IPS DF 6.9 (cell line): ENCODE measurements at regions not wholly inside any gene's neighbourhood (a gene's known extent, or its start where the extent isn't known, plus 50 kb on each side); places are given as distances from the start of the nearest gene placed in this dataset.

Experiments
- DNase-seq: peaks from one replicate; pipeline ENCODE4 v3.0.0-alpha.2; 2013; ENCODE audit warnings: low read depth, low spot score
- H3K27ac ChIP-seq: one replicate; pipeline ENCODE4 v1.5.1; 2013; ENCODE audit warnings: low read length, control low read depth
- H3K27me3 ChIP-seq: 2 replicates; pipeline ENCODE4 v1.6.1; 2013; ENCODE audit warnings: mild to moderate bottlenecking, low read length; ENCODE audit not compliant: control insufficient read depth, insufficient read depth
- H3K36me3 ChIP-seq: 2 replicates; pipeline ENCODE4 v1.6.1; 2013; ENCODE audit warnings: low read length; ENCODE audit not compliant: control insufficient read depth, insufficient read depth
- H3K4me1 ChIP-seq: 2 replicates; pipeline ENCODE4 v1.6.1; 2013; ENCODE audit warnings: low read length; ENCODE audit not compliant: control insufficient read depth, insufficient read depth
- H3K4me3 ChIP-seq: 2 replicates; pipeline ENCODE4 v1.5.1; 2013; ENCODE audit warnings: mild to moderate bottlenecking, low read length
- H3K9me3 ChIP-seq: 2 replicates; pipeline ENCODE4 v1.6.1; 2013; ENCODE audit warnings: low read length, inconsistent platforms; ENCODE audit not compliant: control insufficient read depth, insufficient read depth
- WGBS: extraction: QIAGEN DNeasy Blood & Tissue Kit; methylation state at CpG from one replicate; pipeline ENCODE4 v1.1.7; 2013; ENCODE audit warnings: mixed read lengths, missing lambda C conversion rate; ENCODE audit not compliant: insufficient read length, insufficient coverage; 5-methylcytosine and 5-hydroxymethylcytosine counted together

GRCh38 chr3:31390466-31390865 is 142.3 kb upstream of the STT3B start:
- DNase-seq = no peak
- Histone ChIP-seq H3K27me3 (peaks cover 3% of the 10 kb centered on the region; the same call in 1 of the 2 replicates), H3K27ac (no peak overlapping the region), H3K4me3 (no peak overlapping the region), H3K36me3 (no peaks in the 10 kb centered on the region), H3K9me3 (no peaks in the 10 kb centered on the region), H3K4me1 (no peaks in the 10 kb centered on the region)
- WGBS = no CpG with 5 or more reads among the region's 2 CpGs

DNA sequence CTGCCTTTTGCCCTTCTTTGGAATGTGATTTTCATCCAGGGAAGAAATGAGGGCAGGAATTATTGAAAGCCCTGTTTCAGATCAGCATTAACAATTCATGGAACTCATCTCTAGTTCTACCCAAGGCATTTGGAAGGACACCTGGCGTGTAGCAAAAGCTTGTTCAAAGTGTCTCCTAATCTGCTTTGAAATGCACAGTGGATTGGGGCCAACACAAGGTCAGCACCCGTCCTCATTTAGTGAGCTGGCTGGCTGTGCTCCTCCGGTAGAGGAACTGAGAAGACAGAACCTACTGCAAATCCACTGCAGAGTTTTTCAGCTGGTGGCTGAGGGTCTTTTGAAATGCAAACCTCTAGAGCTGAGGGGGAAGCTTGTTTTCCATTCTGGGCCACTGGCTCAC is 141.6 kb upstream of the STT3B start:
- H3K27me3 ChIP-seq = peaks cover 3% of the 10 kb centered on the region; the same call in 1 of the 2 replicates
- WGBS = no CpG with 5 or more reads among the region's 3 CpGs
- no peak overlapping the region for H3K27ac ChIP-seq
- H3K4me1 ChIP-seq = no peaks in the 10 kb centered on the region
- H3K9me3 ChIP-seq = no peaks in the 10 kb centered on the region
- peak; percentile 18 for DNase-seq
- H3K4me3 ChIP-seq = no peak overlapping the region
- no peaks in the 10 kb centered on the region for H3K36me3 ChIP-seq

GRCh38 chr3:31392568-31392967 is 140.2 kb upstream of the STT3B start:
- Histone ChIP-seq H3K36me3 (no peaks in the 10 kb centered on the region), H3K9me3 (no peaks in the 10 kb centered on the region), H3K27me3 (peaks cover 3% of the 10 kb centered on the region; the same call in 1 of the 2 replicates), H3K4me3 (no peak overlapping the region), H3K4me1 (no peaks in the 10 kb centered on the region), H3K27ac (no peak overlapping the region)
- DNase-seq = no peak
- no CpG with 5 or more reads among the region's 2 CpGs for WGBS

DNA sequence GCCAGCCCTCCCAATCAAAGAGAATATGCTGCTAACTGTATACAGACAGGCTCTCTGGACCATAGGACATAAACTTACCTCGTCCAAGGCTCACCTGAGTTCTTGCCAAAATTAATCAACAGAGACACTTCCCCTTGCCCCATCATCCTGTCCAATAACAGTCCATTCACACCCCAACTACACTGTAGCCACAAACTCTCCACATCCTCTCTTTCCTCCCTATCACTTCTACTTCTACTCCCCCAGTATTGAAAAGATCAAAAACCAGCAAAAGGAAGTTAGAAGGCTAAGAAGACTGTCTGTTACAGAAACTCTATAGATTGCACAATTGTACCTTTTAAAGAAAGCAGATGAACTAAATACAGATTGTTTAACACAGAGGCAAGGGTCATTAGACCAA is 133.5 kb upstream of the STT3B start:
- Histone ChIP-seq H3K36me3 (no peaks in the 10 kb centered on the region), H3K27me3 (no peaks in the 10 kb centered on the region), H3K27ac (no peak overlapping the region), H3K4me1 (no peaks in the 10 kb centered on the region), H3K4me3 (no peak overlapping the region), H3K9me3 (no peaks in the 10 kb centered on the region)
- no CpG with 5 or more reads among the region's 1 CpG for WGBS
- no peak for DNase-seq

DNA sequence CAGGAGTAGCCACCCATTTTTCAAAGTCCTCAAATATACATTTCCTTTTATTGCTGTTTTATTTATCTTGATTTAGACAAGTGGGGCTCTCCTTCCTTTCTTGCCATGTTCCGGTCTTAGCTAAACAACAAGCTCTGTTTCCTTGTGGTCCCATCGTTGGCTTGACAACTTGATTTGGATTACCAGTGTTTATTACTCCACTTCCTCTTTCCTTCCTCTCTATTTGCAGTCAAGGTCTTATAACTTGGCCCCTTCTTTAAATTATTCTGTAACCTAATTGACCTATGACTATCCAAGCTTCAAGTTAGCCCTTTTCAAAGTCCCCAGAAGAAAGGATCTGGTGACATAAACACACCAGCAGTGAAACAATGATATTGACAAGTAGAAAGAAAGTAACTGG is 130.6 kb upstream of the STT3B start:
- H3K36me3 ChIP-seq = no peaks in the 10 kb centered on the region
- no peak overlapping the region for H3K27ac ChIP-seq
- no peaks in the 10 kb centered on the region for H3K4me1 ChIP-seq
- no CpG with 5 or more reads among the region's 2 CpGs for WGBS
- H3K4me3 ChIP-seq = no peak overlapping the region
- H3K9me3 ChIP-seq = no peaks in the 10 kb centered on the region
- DNase-seq = no peak
- H3K27me3 ChIP-seq = no peaks in the 10 kb centered on the region

- Histone ChIP-seq H3K9me3 (no peaks in the 10 kb centered on the region), H3K4me1 (no peaks in the 10 kb centered on the region), H3K4me3 (no peak overlapping the region), H3K27me3 (no peaks in the 10 kb centered on the region), H3K27ac (no peak overlapping the region), H3K36me3 (no peaks in the 10 kb centered on the region)
- no CpG with 5 or more reads among the region's 3 CpGs for WGBS
- no peak for DNase-seq
These were observed 129.5 kb upstream of the STT3B start for GRCh38 chr3:31403197-31403596.

- Histone ChIP-seq H3K27me3 (no peaks in the 10 kb centered on the region), H3K4me1 (no peaks in the 10 kb centered on the region), H3K4me3 (no peak overlapping the region), H3K27ac (no peak overlapping the region), H3K36me3 (no peaks in the 10 kb centered on the region), H3K9me3 (no peaks in the 10 kb centered on the region)
- DNase-seq = no peak
- WGBS = no CpG with 5 or more reads among the region's 1 CpG
These were observed 127.9 kb upstream of the STT3B start for GRCh38 chr3:31404871-31405270.

DNA sequence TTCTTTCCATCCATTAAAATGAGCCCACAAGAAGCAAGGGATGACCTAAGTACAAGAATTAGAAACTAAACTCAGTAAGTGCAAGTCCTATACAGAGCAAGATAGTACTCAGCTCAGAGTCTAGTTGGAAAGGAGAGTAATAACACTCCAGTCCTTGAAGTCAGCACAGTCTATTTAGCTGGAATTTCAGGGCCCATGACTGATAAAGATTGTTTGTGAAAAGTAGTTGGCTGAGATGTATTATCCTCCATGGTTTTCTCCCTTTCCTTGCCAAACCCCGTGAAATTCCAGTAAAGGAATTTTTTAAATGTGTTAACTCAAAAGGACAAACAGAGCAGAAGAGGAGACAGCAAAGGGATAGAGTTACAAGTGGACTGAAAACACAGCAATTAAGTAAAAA is 127.2 kb upstream of the STT3B start:
- H3K4me1 ChIP-seq = no peaks in the 10 kb centered on the region
- H3K9me3 ChIP-seq = no peaks in the 10 kb centered on the region
- DNase-seq = no peak
- no peaks in the 10 kb centered on the region for H3K27me3 ChIP-seq
- H3K36me3 ChIP-seq = no peaks in the 10 kb centered on the region
- no peak overlapping the region for H3K4me3 ChIP-seq
- no peak overlapping the region for H3K27ac ChIP-seq
- no CpG with 5 or more reads among the region's 1 CpG for WGBS

GRCh38 chr3:31406896-31407295 is 125.8 kb upstream of the STT3B start:
- Histone ChIP-seq H3K4me3 (no peak overlapping the region), H3K4me1 (no peaks in the 10 kb centered on the region), H3K36me3 (no peaks in the 10 kb centered on the region), H3K9me3 (no peaks in the 10 kb centered on the region), H3K27me3 (no peaks in the 10 kb centered on the region), H3K27ac (no peak overlapping the region)
- DNase-seq = no peak
- WGBS = no CpG with 5 or more reads among the region's 1 CpG

DNA sequence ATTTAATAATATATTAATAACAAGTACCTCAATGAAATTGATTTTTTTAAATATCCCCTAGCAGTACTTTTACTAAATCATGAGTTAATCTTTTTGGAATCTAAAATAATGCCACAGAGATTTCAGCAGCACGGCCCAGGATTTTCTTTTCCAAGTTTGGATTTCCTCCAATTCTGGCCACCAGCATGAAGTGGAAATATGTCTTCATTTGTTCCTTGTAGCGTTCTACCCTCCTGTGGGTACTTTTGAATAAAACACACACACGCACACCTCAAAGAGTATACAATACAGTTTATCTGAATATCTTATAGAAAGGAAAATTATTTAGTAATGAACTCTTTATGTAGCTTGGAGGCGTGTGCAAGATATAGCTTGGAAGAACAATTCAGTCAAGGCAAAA is 125.1 kb upstream of the STT3B start:
- no peak overlapping the region for H3K27ac ChIP-seq
- no peaks in the 10 kb centered on the region for H3K4me1 ChIP-seq
- no CpG with 5 or more reads among the region's 4 CpGs for WGBS
- no peaks in the 10 kb centered on the region for H3K27me3 ChIP-seq
- DNase-seq = no peak
- H3K9me3 ChIP-seq = no peaks in the 10 kb centered on the region
- H3K4me3 ChIP-seq = no peak overlapping the region
- H3K36me3 ChIP-seq = no peaks in the 10 kb centered on the region

DNA sequence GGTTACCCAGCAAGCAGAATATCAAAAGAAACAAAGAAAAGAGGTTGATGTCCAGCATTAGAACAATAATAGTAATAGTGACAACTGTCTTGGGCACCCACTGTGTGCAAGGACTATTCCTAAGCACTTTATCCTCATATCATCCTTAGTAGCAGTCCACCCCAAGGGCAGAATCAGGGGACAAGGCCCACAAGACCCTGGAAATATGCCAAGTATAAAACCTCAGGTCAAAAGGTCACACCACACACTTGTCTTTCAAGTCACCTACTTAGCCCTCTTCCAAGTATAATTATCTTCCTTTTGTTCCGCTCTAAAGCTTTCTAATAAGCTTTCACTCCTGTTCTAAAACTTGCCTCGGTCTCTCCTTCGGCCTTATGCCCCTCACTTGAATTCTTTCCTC is 124.0 kb upstream of the STT3B start:
- DNase-seq = no peak
- no peak overlapping the region for H3K4me3 ChIP-seq
- no peaks in the 10 kb centered on the region for H3K27me3 ChIP-seq
- no CpG with 5 or more reads among the region's 3 CpGs for WGBS
- H3K9me3 ChIP-seq = no peaks in the 10 kb centered on the region
- H3K27ac ChIP-seq = no peak overlapping the region
- no peaks in the 10 kb centered on the region for H3K36me3 ChIP-seq
- H3K4me1 ChIP-seq = no peaks in the 10 kb centered on the region
